H1 (cell line): ENCODE measurements at regions not wholly inside any gene's neighbourhood (a gene's known extent, or its start where the extent isn't known, plus 50 kb on each side); places are given as distances from the start of the nearest gene placed in this dataset.

ENCODE experiments used
- CTCF ChIA-PET: fragments of 300-600 bp; sonication (Branson Sonifier 250); formaldehyde crosslinking; loops from one replicate; lab custom pipeline; 2021; ENCODE audit not compliant: partially characterized antibody; lab: Charles Lee
- POLR2A ChIA-PET: fragments of 300-600 bp; sonication (Branson Sonifier 250); formaldehyde crosslinking; loops from one replicate; lab custom pipeline; 2021; ENCODE audit warnings: inconsistent platforms; ENCODE audit not compliant: partially characterized antibody; lab: Charles Lee
- DNase-seq, 2 experiments: peaks; one replicate each; pipeline versions ENCODE4 v3.0.0 to v3.0.0-alpha.2; 2010 to 2022; ENCODE audit warnings: low spot score in 2 of 2, low read depth in 1 of 2, mixed read lengths in 1 of 2
- FAIRE-seq: peaks from 2 replicates; lab custom pipeline; 2011; peaks lifted over from hg19 to GRCh38; lab: Jason Lieb, UNC
- H2AFZ ChIP-seq: 2 replicates; pipeline ENCODE4 v1.8.1; 2012; ENCODE audit warnings: low read length, inconsistent platforms
- H2AK5ac ChIP-seq: 2 replicates; pipeline ENCODE4 v1.6.1; 2013; ENCODE audit warnings: low read depth, low read length
- H2BK120ac ChIP-seq: replicated peaks from 2 replicates; pipeline ENCODE3; 2013; ENCODE audit warnings: low read depth, low read length, inconsistent platforms
- H2BK12ac ChIP-seq: 2 replicates; pipeline ENCODE4 v1.6.1; 2013; ENCODE audit warnings: low read depth, low read length
- H2BK15ac ChIP-seq: 2 replicates; pipeline ENCODE4 v1.6.1; 2013; ENCODE audit warnings: low read length
- H2BK20ac ChIP-seq: 2 replicates; pipeline ENCODE4 v1.6.1; 2013; ENCODE audit warnings: low read length
- H2BK5ac ChIP-seq: 2 replicates; pipeline ENCODE4 v1.6.1; 2013; ENCODE audit warnings: low read depth, low read length
- H3K14ac ChIP-seq: 2 replicates; pipeline ENCODE4 v1.6.1; 2013; ENCODE audit warnings: inconsistent platforms; ENCODE audit not compliant: insufficient read length
- H3K18ac ChIP-seq: 2 replicates; pipeline ENCODE4 v1.6.1; 2013; ENCODE audit warnings: low read length; ENCODE audit errors: extremely low read depth
- H3K23ac ChIP-seq: 2 replicates; pipeline ENCODE4 v1.6.1; 2013; ENCODE audit warnings: inconsistent platforms; ENCODE audit not compliant: insufficient read length
- H3K23me2 ChIP-seq: 2 replicates; pipeline ENCODE4 v1.6.1; 2013; ENCODE audit warnings: low read depth, low read length
- H3K27ac ChIP-seq: 2 replicates; pipeline ENCODE4 v1.6.1; 2011; ENCODE audit warnings: low read depth, low read length, inconsistent platforms
- H3K27me3 ChIP-seq, 4 experiments: replicated peaks in 1 of 4; 1 replicate in 1 of 4; 2 replicates in 3 of 4; pipeline versions ENCODE4 v1.6.1 to v1.8.1; 2011 to 2013; ENCODE audit warnings: low read length in 3 of 4, mild to moderate bottlenecking in 3 of 4, inconsistent platforms in 2 of 4, mixed read lengths in 2 of 4, moderate library complexity in 1 of 4; ENCODE audit not compliant: control insufficient read depth in 3 of 4, insufficient read depth in 3 of 4; ENCODE audit errors: extremely low read depth in 1 of 4
- H3K36me3 ChIP-seq, 4 experiments: 2 replicates each; pipeline versions ENCODE4 v1.6.1 to v1.8.1; 2011 to 2013; ENCODE audit warnings: mild to moderate bottlenecking in 4 of 4, low read length in 3 of 4, moderate library complexity in 2 of 4, control low read depth in 1 of 4, inconsistent platforms in 1 of 4; ENCODE audit not compliant: insufficient read depth in 4 of 4, control insufficient read depth in 2 of 4
- H3K4ac ChIP-seq: replicated peaks from 2 replicates; pipeline ENCODE3; 2013; ENCODE audit warnings: low read length, low read depth, mixed read lengths, inconsistent platforms; ENCODE audit not compliant: insufficient read length
- H3K4me1 ChIP-seq, 4 experiments: replicated peaks in 1 of 4; 1 replicate in 1 of 4; 2 replicates in 3 of 4; pipeline versions ENCODE4 v1.6.1 to v1.8.1; 2011 to 2013; ENCODE audit warnings: low read length in 3 of 4, inconsistent platforms in 2 of 4, mixed read lengths in 1 of 4; ENCODE audit not compliant: insufficient read depth in 4 of 4, control insufficient read depth in 3 of 4
- H3K4me2 ChIP-seq, 2 experiments: 2 replicates each; pipeline versions ENCODE4 v1.6.1 to v1.8.1; 2011 to 2013; ENCODE audit warnings: low read depth in 2 of 2, low read length in 2 of 2, control low read depth in 1 of 2, inconsistent platforms in 1 of 2, mild to moderate bottlenecking in 1 of 2; ENCODE audit not compliant: insufficient read depth in 1 of 2
- H3K4me3 ChIP-seq, 4 experiments: fragments of 200-600, 300-600 bp in 1 of 4; sonication (generic), shearing (Covaris generic), sonication (Bioruptor Twin) in 1 of 4; 2 replicates each; pipeline versions ENCODE4 v1.5.1 to v1.8.1; 2011 to 2016; ENCODE audit warnings: low read length in 4 of 4, low read depth in 3 of 4, control low read depth in 2 of 4, inconsistent platforms in 2 of 4, mild to moderate bottlenecking in 2 of 4, mixed read lengths in 1 of 4, moderate library complexity in 1 of 4; ENCODE audit not compliant: insufficient read depth in 2 of 4; ENCODE audit errors: extremely low read depth in 1 of 4
- H3K56ac ChIP-seq: replicated peaks from 2 replicates; pipeline ENCODE3; 2013; ENCODE audit warnings: low read depth, mild to moderate bottlenecking, mixed read lengths, low read length, inconsistent platforms; ENCODE audit not compliant: insufficient read length
- H3K79me1 ChIP-seq: 2 replicates; pipeline ENCODE4 v1.6.1; 2013; ENCODE audit warnings: low read depth, low read length, control low read depth
- H3K79me2 ChIP-seq, 2 experiments: 2 replicates each; pipeline versions ENCODE4 v1.6.1 to v1.8.1; 2012 to 2013; ENCODE audit warnings: low read length in 2 of 2, mild to moderate bottlenecking in 2 of 2, inconsistent platforms in 1 of 2; ENCODE audit not compliant: insufficient read depth in 2 of 2, control insufficient read depth in 1 of 2
- H3K9ac ChIP-seq, 4 experiments: replicated peaks in 1 of 4; 1 replicate in 1 of 4; 2 replicates in 3 of 4; pipeline versions ENCODE4 v1.6.1 to v1.8.1; 2011 to 2013; ENCODE audit warnings: low read depth in 3 of 4, low read length in 3 of 4, control low read depth in 2 of 4, mild to moderate bottlenecking in 2 of 4, moderate library complexity in 2 of 4, inconsistent platforms in 1 of 4; ENCODE audit errors: extremely low read depth in 1 of 4
- H3K9me3 ChIP-seq, 2 experiments: 2 replicates each; pipeline versions ENCODE4 v1.6.1 to v1.8.1; 2012 to 2013; ENCODE audit warnings: mild to moderate bottlenecking in 2 of 2, moderate library complexity in 2 of 2, control low read depth in 1 of 2, inconsistent platforms in 1 of 2, low read depth in 1 of 2, low read length in 1 of 2, mixed read lengths in 1 of 2; ENCODE audit not compliant: insufficient read depth in 2 of 2
- H4K20me1 ChIP-seq, 2 experiments: replicated peaks in 1 of 2; 2 replicates each; pipeline versions ENCODE3 to v1.8.1; 2011 to 2013; ENCODE audit warnings: inconsistent platforms in 2 of 2, low read length in 2 of 2, mild to moderate bottlenecking in 1 of 2; ENCODE audit not compliant: insufficient read depth in 2 of 2, control insufficient read depth in 1 of 2
- H4K5ac ChIP-seq: 2 replicates; pipeline ENCODE4 v1.6.1; 2013; ENCODE audit warnings: low read length, low read depth, mixed read lengths, inconsistent platforms; ENCODE audit not compliant: insufficient read length
- H4K8ac ChIP-seq: 2 replicates; pipeline ENCODE4 v1.8.0; 2013; ENCODE audit warnings: mild to moderate bottlenecking, moderate library complexity, low read length, inconsistent platforms; ENCODE audit not compliant: insufficient read depth; ENCODE audit errors: extremely low read depth
- H4K91ac ChIP-seq: replicated peaks from 2 replicates; pipeline ENCODE3; 2013; ENCODE audit warnings: low read length, mixed read lengths, inconsistent platforms; ENCODE audit not compliant: insufficient read length
- CBX5 ChIP-seq: fragments of 300-800, 300-1000 bp; sonication (generic); IDR thresholded peaks from 2 replicates; pipeline ENCODE4 v1.7.1; 2016; ENCODE audit warnings: antibody characterized with exemption, low read length, low read depth

DNA sequence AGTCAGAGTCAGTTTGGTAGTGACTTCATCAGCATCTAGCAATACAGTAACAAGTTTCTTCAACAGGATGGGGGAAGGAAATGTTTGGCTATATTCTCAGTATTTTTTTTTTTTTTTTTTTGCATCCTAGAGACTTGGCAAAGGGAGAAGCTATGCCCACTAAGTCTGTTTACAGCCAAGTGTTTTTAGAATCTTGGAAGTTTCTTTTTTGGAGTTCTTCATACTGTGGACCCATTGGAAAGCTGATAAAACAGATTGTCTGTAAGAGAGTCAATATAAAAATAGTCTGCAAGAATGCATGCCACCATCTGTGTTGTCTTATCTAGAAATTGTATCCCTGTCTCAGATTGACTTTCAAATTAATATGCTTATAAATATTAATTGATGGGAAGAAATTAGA lies 171.2 kb downstream of the ADCYAP1 start:
- H4K91ac ChIP-seq = no peak overlapping the region
- no peak overlapping the region for H4K5ac ChIP-seq
- no peaks in the 10 kb centered on the region for H4K20me1 ChIP-seq
- no peaks in the 10 kb centered on the region for H3K23me2 ChIP-seq
- DNase-seq (no peak), FAIRE-seq (no peak)
- H3K23ac ChIP-seq = no peak overlapping the region
- no peak overlapping the region for H2AFZ ChIP-seq
- no peak overlapping the region for H4K8ac ChIP-seq
- H2BK20ac ChIP-seq = no peak overlapping the region
- no peaks in the 10 kb centered on the region for H3K4me1 ChIP-seq
- no peak overlapping the region for H3K27ac ChIP-seq
- H3K9me3 ChIP-seq = no peaks in the 10 kb centered on the region
- no peak overlapping the region for H2BK12ac ChIP-seq
- no peak overlapping the region for H3K4me2 ChIP-seq
- no peak for TF ChIP-seq CBX5
- TF ChIP-seq, all 59 proteins: peak for 0
- H3K4ac ChIP-seq = no peak overlapping the region
- no peak overlapping the region for H2BK5ac ChIP-seq
- ChIA-PET CTCF (interaction anchor here (1.5 kb wide), 1 partner anchor 237 kb away, joined by 3 read pairs; no protein-coding TSS in a partner anchor), POLR2A (interaction anchor here (1.1 kb wide), 1 partner anchor 11 kb away, joined by 5 read pairs; no protein-coding TSS in a partner anchor)
- H3K18ac ChIP-seq = no peak overlapping the region
- no peak overlapping the region for H2AK5ac ChIP-seq
- H3K4me3 ChIP-seq = no peak overlapping the region
- H3K14ac ChIP-seq = no peak overlapping the region
- no peaks in the 10 kb centered on the region for H3K79me1 ChIP-seq
- H3K9ac ChIP-seq = no peak overlapping the region
- no peaks in the 10 kb centered on the region for H3K79me2 ChIP-seq
- no peaks in the 10 kb centered on the region for H3K36me3 ChIP-seq
- H3K27me3 ChIP-seq = no peaks in the 10 kb centered on the region
- H2BK120ac ChIP-seq = no peak overlapping the region
- no peak overlapping the region for H2BK15ac ChIP-seq
- no peak overlapping the region for H3K56ac ChIP-seq
